DOHH2 (cell line): ENCODE measurements at regions not wholly inside any gene's neighbourhood (a gene's known extent, or its start where the extent isn't known, plus 50 kb on each side); places are given as distances from the start of the nearest gene placed in this dataset.

Experiments used
- H3F3A ChIP-seq: fragments of 200-600 bp; sonication (generic), shearing (Covaris generic); 2 replicates; pipeline ENCODE4 v1.6.0; 2016; ENCODE audit warnings: antibody characterized with exemption, mild to moderate bottlenecking; ENCODE audit not compliant: control insufficient read depth, insufficient read depth
- H3K27ac ChIP-seq: fragments of 200-600 bp; sonication (generic); 2 replicates; pipeline ENCODE4 v1.5.1; 2014; ENCODE audit warnings: low read depth, mild to moderate bottlenecking, low read length, moderate library complexity
- H3K27me3 ChIP-seq: fragments of 200-600 bp; sonication (generic); 2 replicates; pipeline ENCODE4 v1.6.1; 2014; ENCODE audit warnings: mild to moderate bottlenecking, low read length, mixed read lengths; ENCODE audit not compliant: control insufficient read depth
- H3K36me3 ChIP-seq: fragments of 200-600 bp; sonication (generic); 2 replicates; pipeline ENCODE4 v1.6.1; 2014; ENCODE audit warnings: mild to moderate bottlenecking, low read length, moderate library complexity, mixed read lengths; ENCODE audit not compliant: control insufficient read depth
- H3K4me1 ChIP-seq: fragments of 200-600 bp; sonication (generic); 2 replicates; pipeline ENCODE4 v1.6.1; 2014; ENCODE audit warnings: mild to moderate bottlenecking, low read length, mixed read lengths; ENCODE audit not compliant: control insufficient read depth
- H3K4me2 ChIP-seq: fragments of 200-600 bp; sonication (generic); 2 replicates; pipeline ENCODE4 v1.6.0; 2014; ENCODE audit warnings: mild to moderate bottlenecking, low read length, moderate library complexity
- H3K4me3 ChIP-seq: fragments of 200-600 bp; sonication (generic); 2 replicates; pipeline ENCODE4 v1.5.1; 2014; ENCODE audit warnings: mild to moderate bottlenecking, low read length, mixed read lengths
- H3K79me2 ChIP-seq: fragments of 200-600 bp; sonication (generic); 2 replicates; pipeline ENCODE4 v1.6.1; 2014; ENCODE audit warnings: mild to moderate bottlenecking, low read length, mixed read lengths; ENCODE audit not compliant: control insufficient read depth
- H3K9me2 ChIP-seq: fragments of 200-600 bp; sonication (generic); replicated peaks from 2 replicates; pipeline ENCODE4 v1.6.1; 2014; ENCODE audit warnings: mild to moderate bottlenecking, low read length, mixed read lengths; ENCODE audit not compliant: control insufficient read depth
- H3K9me3 ChIP-seq: fragments of 200-600 bp; sonication (generic); 2 replicates; pipeline ENCODE4 v1.6.1; 2014; ENCODE audit warnings: antibody characterized with exemption, low read length, mixed read lengths; ENCODE audit not compliant: control insufficient read depth, insufficient read depth
- H4K20me1 ChIP-seq: fragments of 200-600 bp; sonication (generic); 2 replicates; pipeline ENCODE4 v1.6.0; 2014; ENCODE audit warnings: low read depth, mild to moderate bottlenecking, antibody characterized with exemption, low read length, moderate library complexity; ENCODE audit not compliant: control insufficient read depth, insufficient read depth
- CTCF ChIP-seq: fragments of 200-600 bp; sonication (generic); IDR thresholded peaks from one replicate; pipeline ENCODE4 v1.5.1; 2014; ENCODE audit warnings: antibody characterized with exemption, mild to moderate bottlenecking, low read depth, low read length; ENCODE audit not compliant: poor library complexity, severe bottlenecking
- EZH2phosphoT487 ChIP-seq: fragments of 200-600 bp; sonication (generic); IDR thresholded peaks from 2 replicates; pipeline ENCODE4 v1.6.1; 2017; ENCODE audit warnings: borderline replicate concordance, mild to moderate bottlenecking, antibody characterized with exemption, low read length, moderate library complexity, mixed read lengths

GRCh38 chr15:93943586-93943985 is 287.8 kb upstream of the MCTP2 start:
- Histone ChIP-seq H3K9me3 (no peaks in the 10 kb centered on the region), H3K4me1 (no peaks in the 10 kb centered on the region), H3F3A (no peaks in the 10 kb centered on the region), H4K20me1 (no peaks in the 10 kb centered on the region), H3K9me2 (no peaks in the 10 kb centered on the region), H3K36me3 (no peaks in the 10 kb centered on the region), H3K4me2 (no peak overlapping the region), H3K27me3 (0 out of 2 replicates have a peak, but pooled peaks cover 2% of the 10 kb centered on the region), H3K27ac (no peak overlapping the region), H3K79me2 (no peaks in the 10 kb centered on the region), H3K4me3 (no peak overlapping the region)
- no peak for TF ChIP-seq CTCF
- TF ChIP-seq EZH2phosphoT487 = no peak

- Histone ChIP-seq H3K9me2 (no peaks in the 10 kb centered on the region), H3K36me3 (no peaks in the 10 kb centered on the region), H3K4me3 (no peak overlapping the region), H4K20me1 (no peaks in the 10 kb centered on the region), H3K4me1 (no peaks in the 10 kb centered on the region), H3K79me2 (no peaks in the 10 kb centered on the region), H3K9me3 (no peaks in the 10 kb centered on the region), H3F3A (no peaks in the 10 kb centered on the region), H3K4me2 (no peak overlapping the region), H3K27ac (no peak overlapping the region), H3K27me3 (no peaks in the 10 kb centered on the region)
- TF ChIP-seq CTCF (no peak), EZH2phosphoT487 (no peak)
These were observed 289.1 kb upstream of the MCTP2 start for GRCh38 chr15:93942269-93942694.

DNA sequence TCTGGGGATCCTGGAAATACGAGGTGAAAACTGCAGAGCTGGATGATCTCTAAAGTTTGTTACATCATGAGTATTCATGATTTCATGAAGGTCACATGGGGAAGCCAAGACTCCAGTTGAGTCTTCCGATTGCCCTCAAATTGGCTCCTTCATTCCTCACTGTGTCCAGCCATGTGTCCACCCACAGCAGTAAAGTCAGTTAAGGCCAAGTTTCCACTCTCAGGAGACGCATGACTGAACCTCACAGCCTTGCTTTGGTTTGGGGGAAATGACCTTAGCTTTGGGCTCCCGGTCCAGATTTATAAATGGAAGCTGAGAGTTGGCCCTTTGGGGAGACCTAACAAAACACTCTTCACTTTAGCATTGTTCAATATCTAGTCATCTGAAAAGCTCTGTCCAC is 289.7 kb upstream of the MCTP2 start:
- no peaks in the 10 kb centered on the region for H3F3A ChIP-seq
- H3K79me2 ChIP-seq = no peaks in the 10 kb centered on the region
- no peak overlapping the region for H3K4me2 ChIP-seq
- no peak overlapping the region for H3K4me3 ChIP-seq
- no peaks in the 10 kb centered on the region for H3K27me3 ChIP-seq
- no peak overlapping the region for H3K27ac ChIP-seq
- no peaks in the 10 kb centered on the region for H4K20me1 ChIP-seq
- H3K36me3 ChIP-seq = no peaks in the 10 kb centered on the region
- H3K9me2 ChIP-seq = no peaks in the 10 kb centered on the region
- no peaks in the 10 kb centered on the region for H3K4me1 ChIP-seq
- no peaks in the 10 kb centered on the region for H3K9me3 ChIP-seq
- TF ChIP-seq CTCF = no peak
- TF ChIP-seq EZH2phosphoT487 = no peak

DNA sequence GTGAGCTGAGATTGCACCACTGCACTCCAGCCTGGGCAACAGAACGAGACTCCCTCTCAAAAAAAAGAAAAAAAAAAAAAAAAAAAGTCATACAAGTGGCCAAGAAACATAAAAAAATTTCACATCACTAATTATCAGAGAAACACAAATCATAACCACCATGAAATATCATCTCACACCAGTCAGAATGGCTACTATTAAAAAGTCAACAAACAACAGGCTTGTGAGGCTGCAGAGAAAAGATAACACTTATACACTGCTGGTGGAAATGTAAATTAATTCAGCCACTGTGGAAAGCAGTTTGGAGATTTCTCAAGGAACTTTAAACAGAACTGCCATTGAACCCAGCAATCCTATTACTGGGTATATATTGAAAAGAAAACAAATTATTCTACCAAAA is 291.1 kb upstream of the MCTP2 start:
- no peaks in the 10 kb centered on the region for H3K9me2 ChIP-seq
- H3K27me3 ChIP-seq = no peaks in the 10 kb centered on the region
- H3K4me2 ChIP-seq = no peak overlapping the region
- H3K27ac ChIP-seq = no peak overlapping the region
- H4K20me1 ChIP-seq = no peaks in the 10 kb centered on the region
- no peaks in the 10 kb centered on the region for H3K36me3 ChIP-seq
- no peak for TF ChIP-seq EZH2phosphoT487
- TF ChIP-seq CTCF = no peak
- no peaks in the 10 kb centered on the region for H3K79me2 ChIP-seq
- no peaks in the 10 kb centered on the region for H3K4me1 ChIP-seq
- no peaks in the 10 kb centered on the region for H3F3A ChIP-seq
- H3K9me3 ChIP-seq = no peaks in the 10 kb centered on the region
- H3K4me3 ChIP-seq = no peak overlapping the region
